ENCODE measurements at regions not wholly inside any gene's neighbourhood (a gene's known extent, or its start where the extent isn't known, plus 50 kb on each side); places are given as distances from the start of the nearest gene placed in this dataset.

DNA sequence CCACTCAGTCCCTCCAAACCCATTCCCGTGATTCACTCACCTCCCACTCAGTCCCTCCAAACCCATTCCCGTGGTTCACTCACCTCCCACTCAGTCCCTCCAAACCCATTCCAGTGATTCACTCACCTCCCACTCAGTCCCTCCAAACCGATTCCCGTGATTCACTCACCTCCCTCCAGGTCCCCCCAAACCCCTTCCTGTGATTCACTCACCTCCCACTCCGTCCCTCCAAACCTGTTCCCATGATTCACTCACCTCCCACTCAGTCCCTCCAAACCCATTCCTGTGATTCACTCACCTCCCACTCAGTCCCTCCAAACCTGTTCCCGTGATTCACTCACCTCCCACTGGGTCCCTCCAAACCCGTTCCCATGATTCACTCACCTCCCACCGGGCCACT is 639.6 kb downstream of the BRD1 start:
- TF ChIP-seq POLR2A (IDR thresholded peaks at IDR 0.05) = no peak
- TF ChIP-seq, protein P1, sequence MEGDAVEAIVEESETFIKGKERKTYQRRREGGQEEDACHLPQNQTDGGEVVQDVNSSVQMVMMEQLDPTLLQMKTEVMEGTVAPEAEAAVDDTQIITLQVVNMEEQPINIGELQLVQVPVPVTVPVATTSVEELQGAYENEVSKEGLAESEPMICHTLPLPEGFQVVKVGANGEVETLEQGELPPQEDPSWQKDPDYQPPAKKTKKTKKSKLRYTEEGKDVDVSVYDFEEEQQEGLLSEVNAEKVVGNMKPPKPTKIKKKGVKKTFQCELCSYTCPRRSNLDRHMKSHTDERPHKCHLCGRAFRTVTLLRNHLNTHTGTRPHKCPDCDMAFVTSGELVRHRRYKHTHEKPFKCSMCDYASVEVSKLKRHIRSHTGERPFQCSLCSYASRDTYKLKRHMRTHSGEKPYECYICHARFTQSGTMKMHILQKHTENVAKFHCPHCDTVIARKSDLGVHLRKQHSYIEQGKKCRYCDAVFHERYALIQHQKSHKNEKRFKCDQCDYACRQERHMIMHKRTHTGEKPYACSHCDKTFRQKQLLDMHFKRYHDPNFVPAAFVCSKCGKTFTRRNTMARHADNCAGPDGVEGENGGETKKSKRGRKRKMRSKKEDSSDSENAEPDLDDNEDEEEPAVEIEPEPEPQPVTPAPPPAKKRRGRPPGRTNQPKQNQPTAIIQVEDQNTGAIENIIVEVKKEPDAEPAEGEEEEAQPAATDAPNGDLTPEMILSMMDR (IDR thresholded peaks at IDR 0.05) = no peak

Data from esophagus squamous epithelium (tissue), 4 donors.